ENCODE measurements at regions not wholly inside any gene's neighbourhood (a gene's known extent, or its start where the extent isn't known, plus 50 kb on each side); places are given as distances from the start of the nearest gene placed in this dataset.
A peak's percentile ranks its signal among the peaks of the same experiment; 100 is the strongest.
"Not testable (repeated sequence)": the region's sequence is repeated elsewhere in the genome, so short reads cannot be mapped to it uniquely, and the experiment has no call there.

DNA sequence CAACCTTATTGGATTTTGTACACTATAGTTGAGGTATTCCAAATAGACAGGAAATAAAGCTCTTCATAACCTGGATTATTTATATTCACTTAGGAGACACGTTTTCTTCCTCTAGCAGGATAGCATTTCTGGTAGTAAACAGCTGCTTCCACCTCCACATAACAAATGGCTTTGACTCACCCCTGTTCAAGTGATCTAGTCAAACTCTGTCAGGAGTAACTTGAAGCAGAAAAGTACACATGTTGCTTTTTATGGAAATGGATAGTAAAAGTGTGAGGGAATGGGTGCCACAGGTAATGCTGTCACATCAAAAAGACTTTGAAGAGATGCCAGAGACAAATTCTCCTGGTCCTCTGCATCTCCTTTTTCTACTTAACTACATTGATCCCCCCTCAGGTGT lies 258.7 kb upstream of the SLC7A11 start:
- DNase-seq (ENCODE audit: low spot score): no peak

DNA sequence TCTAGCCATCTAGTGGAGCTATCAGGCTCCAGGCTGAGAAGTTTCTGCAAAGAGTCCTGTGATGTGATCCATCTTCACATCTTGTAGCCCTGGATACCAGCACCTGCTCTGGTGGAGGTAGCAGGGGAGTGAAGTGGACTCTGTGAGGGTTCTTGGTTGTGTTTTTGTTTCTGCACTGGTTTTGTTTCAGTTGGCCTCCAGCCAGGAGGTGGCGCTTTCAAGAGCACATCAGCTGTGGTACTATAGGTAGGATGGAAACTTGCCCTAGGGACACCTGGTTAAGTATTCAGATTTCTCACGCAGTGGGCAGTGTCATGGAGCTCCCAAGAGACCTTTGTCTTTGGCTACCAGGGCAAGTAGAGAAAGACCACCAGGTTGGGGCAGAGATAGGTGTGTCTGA lies 257.5 kb upstream of the SLC7A11 start:
- no peak for DNase-seq (ENCODE audit: low spot score)

DNA sequence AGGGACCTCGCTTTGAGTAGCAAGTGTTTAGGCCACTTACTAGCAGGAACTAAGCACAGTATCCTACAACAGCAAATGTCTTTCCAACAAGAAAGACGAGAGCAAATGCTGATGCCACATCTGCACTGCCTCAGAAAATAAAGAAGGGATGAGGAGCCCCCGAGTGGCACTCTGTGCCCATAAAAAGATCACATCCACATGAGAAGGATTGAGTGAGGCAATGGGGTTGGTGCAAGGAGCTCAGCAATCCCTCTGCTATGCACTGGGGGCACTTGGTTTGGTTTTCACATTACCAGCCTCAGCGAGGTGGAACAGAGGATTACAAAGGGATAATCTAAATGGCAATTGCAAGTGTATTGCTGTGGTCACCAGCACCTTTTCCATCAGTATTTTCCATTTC lies 252.8 kb upstream of the SLC7A11 start:
- peak; percentile 49 for DNase-seq (ENCODE audit: low spot score)

DNA sequence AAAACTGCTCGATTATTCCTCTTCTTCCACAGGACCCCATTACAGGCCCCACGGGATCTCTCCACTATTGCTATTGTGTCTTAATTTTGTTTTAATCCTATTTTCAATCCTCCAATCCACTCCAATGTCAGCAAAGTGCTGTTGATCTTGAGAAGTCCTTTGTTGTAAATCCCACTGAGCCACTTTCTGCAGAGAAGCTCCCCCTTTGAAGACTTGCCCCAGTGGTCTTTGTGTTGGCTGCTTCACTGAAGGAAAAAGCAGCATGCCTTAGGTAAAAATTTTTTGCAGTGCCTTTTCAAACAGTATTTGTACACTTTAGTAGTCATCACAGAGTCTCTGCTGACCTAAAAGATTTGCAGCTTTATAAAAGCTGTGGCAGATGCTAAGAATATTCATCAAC lies 252.0 kb upstream of the SLC7A11 start:
- no peak for DNase-seq (ENCODE audit: low spot score)

DNA sequence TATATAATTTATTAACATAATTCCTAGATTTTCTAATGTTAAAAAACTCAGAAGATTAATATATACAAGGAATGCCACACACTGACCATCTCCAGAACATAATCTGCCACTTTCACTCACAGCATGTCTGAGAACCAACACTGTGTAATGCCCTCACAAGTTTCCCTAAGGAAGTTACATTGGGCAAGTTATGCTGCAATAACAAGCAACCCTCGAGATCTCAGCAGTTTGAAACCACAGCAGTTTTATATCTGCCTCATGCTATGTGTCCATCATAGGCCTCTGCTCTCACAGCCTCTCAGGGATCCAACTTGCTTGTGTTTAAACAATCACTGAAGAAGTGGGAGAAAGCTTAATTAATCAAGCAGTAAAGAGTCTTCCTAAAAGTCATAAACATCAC lies 250.0 kb upstream of the SLC7A11 start:
- no peak for DNase-seq (ENCODE audit: low spot score)

DNA sequence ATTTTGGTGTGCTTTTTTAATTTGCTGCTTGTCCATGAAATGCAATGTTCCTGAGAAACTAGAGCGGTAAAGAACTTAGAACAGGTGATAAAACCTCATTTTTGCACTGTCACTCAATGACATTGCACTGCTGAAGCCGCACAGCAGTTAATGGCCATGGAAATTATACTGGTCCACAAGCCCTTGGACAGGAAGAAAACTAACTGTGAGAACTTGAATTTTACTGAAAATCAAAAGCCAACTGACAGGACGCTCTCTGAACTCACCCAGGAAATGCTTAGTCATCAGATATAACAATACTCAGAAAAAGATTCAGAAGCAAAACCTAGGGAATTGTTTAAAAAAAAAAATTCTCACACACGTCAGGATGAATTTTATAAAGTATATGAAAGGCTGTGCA lies 246.4 kb upstream of the SLC7A11 start:
- DNase-seq (ENCODE audit: low spot score): no peak

DNA sequence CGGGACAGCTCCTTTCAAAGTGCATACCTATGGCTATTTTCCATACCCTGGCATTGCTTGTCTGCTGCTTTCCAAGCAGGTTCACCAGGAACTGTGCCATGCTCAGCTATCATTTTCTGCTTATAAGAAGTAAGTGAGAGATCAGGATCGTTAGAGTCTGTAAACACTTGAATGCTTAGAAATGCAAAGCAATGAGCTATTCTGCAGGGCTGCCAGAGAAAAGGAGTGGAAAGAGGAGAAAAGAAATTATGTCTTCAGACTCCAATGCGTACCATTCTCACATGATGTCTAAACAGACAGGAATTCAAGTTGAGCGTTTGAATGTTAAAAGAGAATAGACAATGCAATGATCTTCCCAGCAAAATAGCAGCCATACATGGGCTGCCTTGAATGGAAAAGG lies 245.5 kb upstream of the SLC7A11 start:
- no peak for DNase-seq (ENCODE audit: low spot score)

DNA sequence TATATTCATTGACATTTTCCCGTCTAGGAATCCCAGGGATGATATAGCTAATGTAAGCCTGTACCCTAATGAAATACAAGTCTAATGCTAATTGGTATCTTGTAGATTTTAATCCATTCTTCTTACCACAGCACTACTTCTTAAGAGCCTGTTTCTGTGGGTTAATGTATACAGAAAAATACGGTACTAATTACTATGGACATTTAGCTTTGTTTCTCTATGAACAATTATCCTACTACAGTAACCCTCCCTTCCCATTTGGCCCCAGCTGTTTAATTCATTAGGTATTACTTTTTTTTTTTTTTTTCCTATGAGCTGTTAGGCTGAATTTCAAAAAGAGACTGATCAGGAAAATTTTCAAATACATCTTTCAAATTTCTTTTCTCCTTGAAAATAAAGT lies 245.1 kb upstream of the SLC7A11 start:
- DNase-seq (ENCODE audit: low spot score): no peak

DNA sequence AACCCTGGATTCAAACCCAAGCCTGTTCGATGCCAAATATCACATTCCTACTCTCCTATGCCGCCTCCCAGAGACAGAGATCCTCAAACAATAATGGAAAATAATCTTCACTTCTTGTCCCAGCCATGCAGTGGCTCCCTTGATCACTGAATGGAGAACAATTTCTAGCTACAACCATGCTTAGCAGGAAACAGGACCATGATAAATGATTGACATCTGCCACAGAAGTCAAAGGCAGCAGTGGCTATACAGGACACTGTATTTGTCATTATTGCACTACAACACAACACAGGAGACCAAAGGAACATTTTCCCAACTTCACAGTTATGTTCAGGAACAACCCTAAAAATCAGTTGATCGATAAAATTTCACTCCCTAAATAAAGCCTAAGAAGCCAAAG lies 243.3 kb upstream of the SLC7A11 start:
- no peak for DNase-seq (ENCODE audit: low spot score)

DNA sequence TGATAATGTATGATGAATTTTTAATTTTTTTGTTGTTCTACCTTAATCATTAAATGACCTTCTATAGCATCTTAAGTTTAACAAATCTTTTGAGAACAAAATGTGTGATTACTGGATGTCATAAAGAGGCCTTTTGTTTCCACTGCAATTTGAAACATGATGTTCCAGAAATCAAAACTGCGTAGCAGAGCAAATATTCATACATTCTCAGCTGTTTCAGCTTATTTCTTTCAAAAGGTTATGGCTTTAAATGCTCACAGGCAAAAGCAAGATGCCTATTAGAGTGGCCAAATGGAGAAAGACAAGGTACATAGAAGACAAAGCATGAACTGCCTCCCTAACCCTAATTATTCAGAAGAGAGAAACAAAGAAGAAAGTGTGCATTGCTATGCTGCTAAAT lies 233.0 kb upstream of the SLC7A11 start:
- no peak for DNase-seq (ENCODE audit: low spot score)

DNA sequence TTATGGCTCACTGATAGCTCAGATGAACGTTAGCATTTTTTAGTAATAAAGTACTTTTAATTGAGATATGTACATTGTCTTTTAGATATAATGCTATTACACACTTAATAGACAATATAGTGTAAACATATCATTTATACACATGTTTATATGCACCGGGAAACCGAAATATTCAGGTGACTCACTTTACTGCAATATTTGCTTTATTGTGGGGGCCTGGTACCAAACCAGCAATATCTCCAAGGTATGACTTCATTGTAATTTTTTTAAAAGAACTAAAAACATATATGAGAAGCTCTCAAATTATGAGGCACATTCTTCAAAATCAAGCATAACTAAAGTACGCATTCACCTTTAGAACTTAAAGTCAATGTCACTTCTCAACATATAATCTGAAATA lies 231.2 kb upstream of the SLC7A11 start:
- no peak for DNase-seq (ENCODE audit: low spot score)

DNA sequence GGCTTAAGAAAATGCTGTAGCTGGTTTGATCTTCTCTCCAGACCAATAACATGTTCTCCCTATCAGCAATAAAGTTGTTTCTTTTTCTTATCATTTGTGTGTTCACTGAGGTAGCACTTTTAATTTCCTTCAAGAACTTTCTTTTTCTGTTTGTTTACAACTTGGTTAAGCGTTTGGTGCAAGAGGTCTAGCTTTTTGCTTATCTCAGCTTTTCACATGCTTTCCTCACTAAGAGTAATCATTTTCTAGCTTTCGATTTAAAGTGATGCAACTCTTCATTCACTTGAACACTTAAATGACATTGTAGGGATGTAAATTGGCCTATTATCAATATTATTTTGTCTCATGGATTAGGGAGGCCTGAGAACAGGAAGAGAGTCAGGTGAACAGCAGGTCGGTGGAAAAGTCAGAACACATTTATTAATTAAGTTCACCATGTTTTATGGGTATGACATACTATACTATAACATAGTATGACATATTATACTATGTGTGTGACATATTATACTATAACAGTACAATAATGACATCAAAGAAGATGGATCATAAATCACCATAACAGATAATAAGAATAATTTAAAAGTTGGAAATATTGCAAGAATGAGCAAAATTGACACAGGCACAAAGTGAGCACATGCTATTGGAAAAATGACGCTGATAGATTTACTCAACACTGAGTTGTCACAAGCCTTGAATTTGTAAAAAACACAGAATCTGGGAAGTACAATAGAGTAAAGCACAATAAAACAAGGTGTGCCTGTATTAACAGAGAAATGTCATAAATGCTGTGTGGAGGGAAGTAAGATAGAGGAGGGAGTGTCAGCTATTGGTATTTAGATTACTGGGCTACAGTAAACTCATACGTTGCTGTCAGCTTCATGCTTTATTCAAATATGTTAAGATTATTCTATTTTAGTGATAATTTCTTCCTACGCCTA lies 218.6 kb upstream of the SLC7A11 start:
- no peak for DNase-seq (ENCODE audit: low spot score)

DNA sequence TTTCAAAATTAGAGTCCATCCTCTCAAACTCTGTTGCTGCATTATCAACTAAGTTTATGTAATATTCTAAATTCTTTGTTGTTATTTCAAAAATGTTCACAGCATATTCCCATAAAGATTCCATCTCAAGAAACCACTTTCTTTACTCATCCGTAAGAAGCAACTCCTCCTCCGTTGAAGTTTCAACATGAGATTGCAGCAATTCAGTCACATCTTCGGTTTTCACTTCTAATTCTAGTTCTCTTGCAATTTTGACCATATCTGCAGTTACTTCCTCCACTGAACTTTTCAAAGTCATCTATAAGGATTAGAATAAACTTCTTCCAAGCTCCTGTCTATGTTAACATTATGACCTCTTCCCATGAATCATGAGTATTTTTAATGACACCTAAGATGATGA lies 216.6 kb upstream of the SLC7A11 start:
- DNase-seq (ENCODE audit: low spot score): no peak

DNA sequence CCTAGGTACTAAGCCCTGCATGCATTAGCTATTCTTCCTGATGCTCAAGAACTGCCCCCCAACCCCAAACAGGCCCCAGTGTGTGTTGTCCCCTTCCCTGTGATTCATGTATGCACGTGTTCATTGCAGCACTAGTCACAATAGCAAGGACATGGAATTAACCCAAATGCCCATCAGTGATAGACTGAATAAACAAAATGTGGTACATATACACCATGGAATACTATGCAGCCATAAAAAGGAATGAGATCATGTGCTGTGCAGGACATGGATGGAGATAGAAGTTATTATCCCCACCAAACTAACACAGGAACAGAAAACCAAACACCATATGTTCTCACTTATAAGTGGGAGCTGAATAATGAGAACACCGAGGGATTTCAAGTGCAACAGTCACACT lies 214.2 kb upstream of the SLC7A11 start:
- not testable (repeated sequence) for DNase-seq (ENCODE audit: low spot score)

DNA sequence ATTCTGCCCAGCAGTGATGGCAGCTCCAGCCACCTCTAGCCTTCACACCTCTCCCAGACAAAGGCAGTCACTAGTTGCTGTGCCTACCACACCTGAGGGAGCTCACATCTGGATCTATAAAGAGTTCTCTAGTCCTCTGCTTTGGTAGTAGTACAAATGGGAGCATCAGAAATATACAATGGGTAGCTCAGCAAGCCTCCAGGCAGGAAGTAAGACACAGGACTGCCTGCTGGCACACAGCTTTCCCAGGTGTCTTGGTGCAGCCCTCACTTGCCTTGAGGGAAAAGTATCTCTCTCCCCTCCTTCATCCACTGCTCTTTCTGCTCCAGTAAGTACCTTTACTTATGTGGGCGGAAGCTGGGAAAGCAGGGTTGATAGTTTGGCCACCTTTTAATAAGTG lies 212.9 kb upstream of the SLC7A11 start:
- DNase-seq (ENCODE audit: low spot score): no peak

DNA sequence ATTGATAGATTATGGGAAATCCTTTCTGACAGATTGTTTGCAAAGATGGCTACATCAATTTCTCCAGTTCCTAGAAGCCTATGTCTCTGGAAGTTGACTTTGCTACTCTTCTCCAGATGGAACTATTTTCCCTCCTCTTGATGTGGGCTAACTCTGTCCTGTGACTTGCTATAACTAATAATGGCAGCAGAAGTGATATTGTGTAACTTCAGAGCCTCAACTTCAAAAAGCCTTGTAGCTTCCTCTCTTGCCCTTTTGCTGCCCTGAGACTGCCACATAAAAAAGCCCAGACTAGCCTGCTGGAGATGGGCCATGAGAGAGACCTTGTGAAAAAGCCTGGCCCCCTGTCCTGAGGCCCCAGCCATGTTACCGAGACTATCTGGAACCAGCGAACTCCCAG lies 210.7 kb upstream of the SLC7A11 start:
- no peak for DNase-seq (ENCODE audit: low spot score)

DNA sequence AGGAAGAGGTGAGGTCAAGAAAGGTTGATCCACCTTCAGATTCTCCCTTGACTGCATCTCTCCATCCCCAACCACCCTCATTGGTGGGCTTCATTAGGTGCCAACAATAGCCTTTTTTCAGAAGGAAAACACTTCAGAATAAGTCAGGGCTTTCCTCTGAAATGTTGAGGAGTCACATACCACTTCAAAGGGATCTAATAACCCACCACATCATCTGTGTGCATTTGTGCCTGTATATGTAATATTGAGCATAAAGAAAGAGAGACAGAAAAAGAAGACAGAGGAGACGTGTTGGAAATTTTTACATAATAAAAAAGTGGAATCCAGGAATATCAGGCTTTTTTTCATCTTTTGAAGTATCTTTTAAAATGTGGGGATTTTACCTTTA lies 209.1 kb upstream of the SLC7A11 start:
- DNase-seq (ENCODE audit: low spot score): no peak

DNA sequence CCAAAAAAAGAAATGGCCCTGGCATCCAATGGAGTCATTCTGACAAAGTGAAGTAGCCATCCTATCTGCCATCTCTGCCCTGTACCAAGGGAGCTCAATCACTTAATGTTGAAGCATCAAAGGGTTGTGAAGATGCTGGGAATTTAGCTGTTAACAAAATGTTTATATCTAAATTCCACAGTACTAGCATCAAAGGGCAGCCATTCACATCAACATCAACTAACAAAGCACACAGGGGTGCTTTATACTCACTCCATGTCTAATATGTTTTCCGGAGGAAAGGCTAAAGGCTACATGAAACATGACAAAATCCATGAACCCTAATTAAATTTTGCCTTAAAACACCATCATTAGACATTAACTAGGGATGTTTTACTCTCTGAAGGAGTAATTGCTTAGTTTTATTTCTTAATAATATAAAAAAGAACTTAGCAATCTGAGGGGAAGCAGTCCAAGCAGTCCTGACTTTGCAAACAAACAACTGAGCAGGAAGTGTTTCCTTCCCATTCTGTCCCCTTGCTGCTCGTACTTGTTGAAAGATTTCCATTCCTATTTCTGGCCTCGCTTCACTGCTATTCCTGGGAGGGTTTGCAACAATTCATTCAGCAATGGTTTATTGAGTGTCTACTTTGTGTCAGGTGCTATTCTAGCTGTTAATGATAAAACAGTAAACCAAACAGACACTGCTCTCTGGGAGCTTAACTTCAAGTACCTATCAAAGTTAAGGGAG lies 208.6 kb upstream of the SLC7A11 start:
- no peak for DNase-seq (ENCODE audit: low spot score)

DNA sequence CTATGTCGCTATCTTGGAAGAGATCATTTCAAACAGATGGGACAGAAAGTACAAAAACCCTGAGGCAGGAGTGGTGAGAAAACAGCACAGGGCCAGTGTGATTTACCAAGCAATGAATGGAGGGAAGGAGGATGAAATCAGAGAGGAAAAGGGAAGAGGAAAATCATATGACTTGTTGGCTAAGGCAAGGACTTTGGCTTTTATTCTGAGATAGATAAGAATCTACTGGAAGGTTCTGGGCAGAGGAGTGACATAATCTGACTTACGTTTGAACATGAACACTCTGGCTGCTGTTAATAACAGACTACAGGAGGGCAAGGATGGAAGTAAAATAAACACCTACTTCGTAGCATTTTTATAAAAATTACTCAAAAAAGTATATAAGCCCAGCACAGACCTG lies 207.8 kb upstream of the SLC7A11 start:
- DNase-seq (ENCODE audit: low spot score): no peak

DNA sequence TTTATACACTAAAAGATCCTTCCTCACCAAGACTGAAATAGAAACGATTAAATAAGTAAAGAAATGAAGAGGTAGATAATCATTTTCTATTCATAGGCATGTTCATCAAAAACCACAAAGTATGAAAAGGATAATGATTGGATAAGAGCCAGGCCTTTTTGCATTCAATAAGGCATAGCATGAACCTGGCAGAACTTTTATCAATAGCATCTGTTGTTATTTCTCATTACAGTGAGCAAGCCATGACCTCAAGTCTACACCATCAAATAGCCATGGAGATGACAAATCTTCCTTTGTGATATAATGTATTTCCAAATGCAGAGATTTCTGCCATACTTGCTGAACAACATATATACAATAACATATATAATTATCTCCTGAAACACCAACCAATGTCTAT lies 206.0 kb upstream of the SLC7A11 start:
- DNase-seq (ENCODE audit: low spot score): no peak

DNA sequence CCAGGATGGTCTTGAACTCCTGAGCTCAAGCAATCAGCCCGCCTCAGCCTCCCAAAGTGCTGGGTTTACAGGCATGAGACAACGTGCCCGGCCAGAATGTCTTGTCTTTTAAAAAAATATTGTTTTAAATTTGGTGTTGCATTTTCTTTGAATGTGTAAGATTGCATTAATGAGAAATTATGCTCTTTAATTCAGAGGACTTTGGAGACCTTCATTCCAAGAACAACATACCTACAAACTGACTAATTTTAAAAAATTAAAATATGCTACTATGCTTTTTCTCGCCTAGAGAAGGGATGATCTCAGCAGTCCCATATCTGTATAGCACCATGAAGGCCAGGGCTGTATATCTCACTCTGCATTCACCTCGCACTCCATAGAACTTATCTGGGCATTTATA lies 204.3 kb upstream of the SLC7A11 start:
- no peak for DNase-seq (ENCODE audit: low spot score)

DNA sequence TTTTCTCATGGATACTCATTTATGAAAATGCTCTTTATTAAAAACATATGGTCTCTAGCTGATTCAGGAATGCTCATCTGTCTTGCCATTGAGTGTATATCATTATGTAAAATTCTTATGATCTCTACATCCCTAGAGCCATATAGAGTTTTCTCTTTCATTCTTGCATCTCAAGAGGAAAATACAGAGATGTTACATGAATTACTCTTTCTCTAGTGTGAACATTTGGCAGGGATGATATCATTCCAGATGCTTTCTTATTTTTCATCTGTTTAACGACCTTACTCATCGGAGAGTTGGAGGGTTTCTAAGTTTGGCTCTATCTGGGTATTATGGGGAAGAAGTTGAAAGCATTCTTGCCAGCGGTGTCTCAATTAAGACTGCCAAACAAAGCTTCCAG lies 202.9 kb upstream of the SLC7A11 start:
- DNase-seq (ENCODE audit: low spot score): no peak

DNA sequence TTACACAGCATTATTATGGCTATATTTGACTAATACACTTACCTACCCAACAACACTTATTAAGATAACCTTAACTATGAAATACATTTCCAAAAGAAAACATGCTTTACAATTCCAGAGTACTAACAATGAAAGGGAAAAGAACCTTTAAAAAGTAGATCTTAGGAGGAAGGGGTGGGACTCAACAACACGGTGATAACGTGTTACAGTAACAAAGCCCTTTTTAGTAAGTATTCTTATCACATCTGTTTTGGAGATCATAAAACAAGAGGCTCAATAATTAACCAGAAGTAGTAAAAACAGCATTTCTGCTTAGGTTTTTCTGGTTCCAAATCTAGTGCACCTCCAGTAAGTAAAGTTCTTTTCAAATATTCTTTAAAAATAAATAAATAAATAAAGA lies 202.1 kb upstream of the SLC7A11 start:
- DNase-seq (ENCODE audit: low spot score): no peak

DNA sequence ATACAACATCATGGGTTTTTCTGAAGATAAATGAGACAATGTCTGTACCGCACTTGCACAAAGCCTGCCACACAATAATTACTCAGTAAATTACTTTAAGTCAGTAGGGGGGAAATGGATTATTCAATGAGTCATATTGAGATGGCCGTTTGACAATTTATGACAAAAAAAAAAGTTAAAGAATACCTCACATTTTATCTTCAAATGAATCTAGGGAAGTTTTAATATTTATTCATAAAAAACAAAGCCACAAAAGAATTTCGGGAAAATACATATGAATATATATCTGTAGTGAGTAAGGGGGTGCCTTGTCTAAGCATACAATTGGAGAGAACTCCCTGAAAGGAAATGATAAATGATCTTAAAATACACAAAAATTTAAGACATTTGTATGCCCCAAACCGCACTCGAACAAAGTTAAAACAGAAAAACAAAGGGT lies 197.0 kb upstream of the SLC7A11 start:
- no peak for DNase-seq (ENCODE audit: low spot score)
